NCI-H1436 (cell line): ENCODE measurements at regions not wholly inside any gene's neighbourhood (a gene's known extent, or its start where the extent isn't known, plus 50 kb on each side); places are given as distances from the start of the nearest gene placed in this dataset.

Source experiments
- DNase-seq: peaks from one replicate; lab custom pipeline; 2025; lab: John Stamatoyannopoulos, UW

DNA sequence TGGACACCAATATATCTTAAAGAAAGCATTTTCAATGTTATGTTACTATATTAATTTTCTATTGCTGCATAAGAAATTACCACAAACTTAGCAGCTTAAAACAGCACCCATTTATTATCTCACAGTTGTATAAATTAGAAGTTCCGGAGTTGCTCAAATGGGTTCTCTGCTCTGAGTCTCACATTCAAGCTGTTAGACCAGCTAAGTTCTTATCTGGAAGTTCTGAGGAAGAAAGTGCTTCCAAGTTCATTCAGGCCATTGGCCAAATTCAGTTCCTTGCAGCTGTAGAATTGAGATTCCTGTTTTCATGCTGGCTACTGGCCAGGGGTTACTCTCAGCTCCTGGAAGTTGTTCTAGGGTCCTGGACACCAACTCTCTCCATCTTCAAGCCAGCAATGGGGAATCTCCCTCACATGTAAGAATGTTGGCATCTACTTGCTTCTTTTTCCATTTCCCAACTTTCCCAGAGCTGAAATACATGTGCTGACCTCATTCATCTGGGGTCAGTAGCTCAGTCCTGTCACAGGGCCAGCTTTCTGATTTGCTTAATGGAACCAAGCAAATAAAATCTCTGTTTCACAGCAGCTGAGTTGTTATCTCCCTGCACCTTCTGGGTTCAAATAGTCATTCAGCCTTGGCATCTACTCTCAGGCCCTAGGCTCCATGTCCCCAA is 99.6 kb upstream of the INTU start:
- no peak for DNase-seq

DNA sequence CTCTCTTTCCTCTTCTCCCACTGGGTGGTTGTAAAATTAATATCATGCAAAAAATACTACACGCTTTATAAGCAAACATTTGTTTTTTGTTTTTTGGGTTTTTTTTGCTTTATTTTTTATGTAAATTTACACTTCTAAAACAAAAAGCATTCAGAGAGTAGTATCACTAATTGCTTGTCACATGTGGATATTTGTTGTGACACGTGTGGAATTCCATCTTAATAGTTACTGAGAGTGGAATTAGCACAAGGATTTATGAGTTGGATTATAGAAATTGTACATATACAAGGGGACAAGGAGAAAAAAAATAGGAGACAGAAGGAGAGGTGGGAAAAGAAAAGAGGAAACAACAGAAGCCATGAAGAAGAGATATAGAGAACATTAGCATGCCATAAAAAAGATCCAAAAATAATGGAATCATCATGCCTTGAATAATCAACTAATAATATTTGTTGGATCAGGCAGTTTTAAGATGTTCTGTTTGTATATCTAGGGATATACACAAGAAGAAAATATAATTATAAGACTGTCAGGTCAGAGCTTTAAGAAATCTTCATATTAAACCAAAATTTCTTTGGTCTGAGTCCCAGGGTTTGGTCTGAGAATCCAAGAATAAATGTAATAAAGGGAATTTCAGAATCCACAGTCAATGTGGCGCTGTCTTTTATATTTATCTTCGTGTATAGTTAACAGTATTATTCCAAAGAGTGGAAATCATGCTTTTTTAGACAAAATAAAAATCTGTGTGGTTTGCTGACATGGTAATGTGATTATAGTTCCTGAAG is 98.5 kb upstream of the INTU start:
- no peak for DNase-seq

DNA sequence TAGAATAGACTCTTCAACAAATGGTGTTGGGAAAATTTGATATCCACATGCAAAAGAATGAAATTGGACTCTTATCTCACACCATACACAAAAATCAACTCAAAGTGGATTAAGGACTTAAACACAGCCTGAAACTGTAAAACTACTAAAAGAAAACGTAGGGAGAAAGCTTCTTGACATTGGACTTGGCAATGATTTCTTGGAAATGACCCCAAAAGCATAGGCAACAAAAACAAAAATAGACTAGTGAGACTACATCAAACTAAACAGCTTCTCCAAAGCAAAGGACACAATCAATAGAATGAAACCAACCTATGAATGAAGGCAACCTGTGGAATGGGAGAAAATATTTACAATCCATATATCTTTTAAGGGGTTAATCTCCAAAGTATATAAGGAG is 94.7 kb upstream of the INTU start:
- no peak for DNase-seq

DNA sequence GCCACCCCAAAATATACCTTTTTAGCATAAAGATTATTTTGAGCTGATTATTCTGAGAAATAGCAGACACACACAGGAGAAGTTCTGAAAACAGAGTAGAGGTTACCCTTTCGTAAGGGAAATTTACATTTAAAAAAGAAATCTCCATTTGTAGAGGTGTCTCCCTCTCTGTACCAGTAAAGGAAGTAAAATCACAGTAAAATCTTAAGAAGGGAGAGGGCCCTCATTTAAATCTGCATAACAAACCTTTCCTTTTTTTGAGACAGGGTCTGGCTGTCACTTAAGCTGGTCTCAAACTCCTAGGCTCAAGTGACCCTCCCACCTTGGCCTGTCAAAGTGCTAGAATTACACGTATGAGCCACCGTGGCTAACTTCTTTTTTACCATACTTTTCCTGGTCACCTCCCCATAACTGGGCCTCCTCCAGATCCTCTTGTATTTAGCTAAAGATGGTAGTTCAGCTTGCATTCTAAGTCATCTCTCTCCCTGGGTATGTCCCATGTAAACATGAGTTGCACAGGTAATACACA is 92.2 kb upstream of the INTU start:
- DNase-seq, result no peak

DNA sequence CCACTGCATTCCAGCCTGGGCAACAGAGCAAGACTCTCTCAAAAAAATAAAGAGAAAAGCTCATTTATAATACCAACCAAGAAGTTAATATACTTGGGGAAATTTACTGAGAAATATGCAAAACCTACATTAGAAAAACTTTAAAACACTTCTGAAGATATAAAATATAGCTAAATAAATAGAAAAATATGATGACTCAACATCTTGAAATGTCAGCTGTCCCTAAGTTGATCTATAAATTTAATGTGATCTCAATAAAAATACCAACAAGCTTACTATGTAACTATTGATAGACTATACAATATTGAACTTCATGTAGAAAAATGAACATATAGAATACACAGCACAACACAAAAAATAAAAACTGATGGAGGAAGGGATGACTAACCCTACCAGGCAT is 87.5 kb upstream of the INTU start:
- DNase-seq, result no peak

DNA sequence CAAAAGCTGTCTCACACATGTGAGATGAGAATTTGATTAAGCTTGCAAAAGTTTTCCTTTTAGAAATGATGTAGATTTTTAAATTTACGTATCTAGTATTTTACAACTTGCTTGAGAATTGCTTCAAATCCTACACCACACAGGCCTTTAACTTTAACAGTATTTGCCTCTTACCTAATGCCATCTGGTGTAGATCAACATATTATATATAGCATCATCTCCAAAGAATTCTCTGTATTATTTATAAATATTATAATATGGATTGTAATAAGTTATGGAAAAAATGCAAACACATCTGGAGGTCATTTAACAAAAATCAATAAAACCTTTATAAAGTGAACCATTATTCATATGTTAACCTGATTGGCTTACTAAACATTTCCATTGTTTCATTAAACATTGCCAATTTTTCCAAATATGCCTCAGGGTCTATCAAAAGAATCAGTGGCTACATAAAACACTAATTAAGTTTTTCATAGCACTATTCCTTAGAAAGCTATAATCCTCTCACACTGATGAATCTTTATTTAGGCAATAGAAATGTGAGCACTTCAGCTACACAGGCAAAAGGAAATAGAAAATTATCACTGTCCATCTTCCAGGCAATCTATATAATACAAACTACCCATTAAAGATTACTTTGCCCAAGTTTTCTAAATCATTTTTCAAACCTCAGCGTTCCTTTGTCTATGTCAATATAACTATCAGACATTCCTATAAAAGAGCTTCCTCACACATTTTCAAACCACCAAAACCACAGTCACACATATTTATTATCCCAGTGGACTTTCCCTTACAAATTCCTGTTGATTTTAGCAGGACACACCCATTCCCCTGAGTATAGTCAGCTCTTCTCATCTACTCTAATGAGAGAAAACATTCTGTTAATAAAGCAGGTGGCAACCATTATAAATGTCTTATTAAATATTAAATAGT is 83.5 kb upstream of the INTU start:
- DNase-seq, result no peak

DNA sequence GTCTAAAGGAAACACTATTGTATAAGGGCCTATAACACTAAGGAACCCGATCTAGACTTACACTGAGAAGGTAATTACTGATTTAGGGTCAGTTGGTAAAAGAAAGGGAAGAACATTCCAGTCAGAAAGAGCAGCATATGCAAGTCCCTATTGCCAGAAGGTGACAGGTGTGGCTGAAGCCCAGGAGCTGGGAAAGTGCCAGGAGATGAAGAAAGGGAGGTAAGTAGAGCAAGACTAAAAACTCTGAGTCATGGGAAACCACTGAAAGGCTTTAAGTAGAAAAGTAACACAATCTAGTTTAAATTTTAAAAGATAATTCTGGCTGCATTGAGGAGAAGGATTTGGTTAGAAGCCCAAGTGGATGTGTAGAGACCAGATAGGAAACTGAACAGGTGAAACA is 77.7 kb upstream of the INTU start:
- DNase-seq, result no peak

DNA sequence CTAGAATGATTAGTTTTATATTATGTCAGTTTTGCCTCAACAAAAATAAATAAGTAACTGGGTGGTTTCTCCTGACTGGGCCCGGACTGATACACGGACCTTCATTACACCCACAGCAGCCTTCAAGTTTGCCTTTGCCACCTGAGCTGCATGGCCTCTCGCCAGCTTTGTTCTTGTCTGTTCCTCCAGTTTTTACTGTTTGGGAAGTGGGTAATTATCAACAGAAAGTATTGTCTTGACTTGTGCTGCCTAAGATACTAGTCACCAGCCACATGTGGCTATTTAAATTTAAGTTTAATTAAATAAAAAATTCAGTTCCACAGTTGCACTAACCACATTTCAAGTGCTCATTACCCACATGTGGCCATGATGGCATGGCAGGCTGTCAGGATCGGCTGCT is 74.7 kb upstream of the INTU start:
- no peak for DNase-seq

DNA sequence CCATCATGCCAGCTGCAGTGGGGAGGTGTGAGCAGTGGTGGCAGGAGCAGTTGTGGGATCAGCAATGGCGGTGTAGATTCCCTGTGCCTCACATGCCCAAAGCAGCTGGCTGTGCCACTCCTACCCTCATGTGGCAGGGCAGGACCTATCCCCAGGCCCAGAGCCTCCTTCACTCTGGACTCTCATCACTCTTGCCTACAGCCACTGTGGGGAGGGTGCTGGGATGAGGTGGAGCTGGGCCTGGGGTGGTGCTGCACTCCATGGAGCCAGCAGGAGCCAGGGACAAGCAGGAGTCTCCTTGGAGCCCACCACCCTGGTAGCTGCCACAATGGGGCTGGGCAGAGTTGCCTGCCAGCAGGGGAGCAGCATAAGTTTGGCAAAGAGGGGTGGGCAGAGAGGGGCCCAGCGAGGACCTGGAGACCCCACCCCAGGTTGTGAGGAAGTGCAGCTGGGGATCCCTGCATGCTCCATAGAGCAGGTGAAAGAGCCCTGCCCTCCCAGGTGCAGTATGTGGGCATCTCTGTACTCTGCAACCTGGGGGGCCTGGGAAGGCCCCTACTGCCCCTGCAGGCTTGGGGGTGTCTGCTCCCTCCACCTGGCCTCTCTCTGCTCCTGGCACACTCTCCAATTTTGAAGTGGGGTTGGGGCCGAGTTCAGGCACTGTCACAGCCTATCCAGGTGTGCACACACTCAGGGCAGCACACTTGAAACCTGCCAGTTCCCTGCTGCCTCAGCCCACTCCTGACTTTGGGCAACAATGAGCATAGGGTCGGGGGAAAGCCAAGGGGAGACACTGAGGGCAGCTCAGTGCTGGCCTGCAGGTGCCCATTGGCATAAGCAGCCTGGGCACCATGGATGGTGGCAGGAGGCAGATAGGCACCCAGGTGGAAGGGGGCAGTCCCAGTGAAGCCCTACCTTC is 74.0 kb upstream of the INTU start:
- DNase-seq, result no peak

DNA sequence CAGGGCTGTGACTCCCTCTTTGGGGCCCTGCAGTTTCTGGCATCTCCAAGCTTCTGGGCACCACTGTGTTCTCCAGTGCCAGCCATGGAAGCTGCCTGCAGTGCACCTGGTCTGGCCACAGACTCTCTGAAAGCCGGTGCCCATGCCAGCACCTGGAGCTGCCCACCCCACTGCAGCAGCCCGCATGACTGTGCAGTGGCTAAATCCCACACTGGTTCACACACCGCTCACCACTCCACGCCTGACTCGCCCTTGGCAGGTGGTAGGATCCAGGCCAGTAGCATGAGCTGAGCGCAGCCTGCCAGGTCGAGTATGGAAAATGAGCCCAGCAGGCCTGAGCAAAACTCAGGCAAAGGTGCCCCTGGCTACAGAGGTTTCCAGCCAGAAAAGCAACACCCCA is 72.8 kb upstream of the INTU start:
- no peak for DNase-seq

DNA sequence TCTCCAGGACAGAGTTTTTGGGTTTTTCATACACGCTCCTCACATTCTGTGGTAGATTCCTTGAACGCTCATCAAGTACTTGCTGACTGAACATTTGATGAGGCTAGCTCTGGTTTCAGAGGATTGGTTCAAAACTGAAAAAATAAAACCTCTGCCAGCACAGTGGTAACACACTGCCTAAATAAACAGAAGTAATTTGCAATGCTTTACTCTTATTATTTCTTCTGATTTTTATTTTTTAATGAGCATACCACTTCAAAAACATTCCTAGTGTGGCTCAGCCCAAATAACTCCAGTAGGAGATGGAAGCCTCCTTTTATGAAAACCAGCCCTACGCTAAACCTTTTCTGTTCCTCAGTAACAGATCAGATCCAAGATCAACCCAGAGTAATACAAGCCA is 72.0 kb upstream of the INTU start:
- no peak for DNase-seq

DNA sequence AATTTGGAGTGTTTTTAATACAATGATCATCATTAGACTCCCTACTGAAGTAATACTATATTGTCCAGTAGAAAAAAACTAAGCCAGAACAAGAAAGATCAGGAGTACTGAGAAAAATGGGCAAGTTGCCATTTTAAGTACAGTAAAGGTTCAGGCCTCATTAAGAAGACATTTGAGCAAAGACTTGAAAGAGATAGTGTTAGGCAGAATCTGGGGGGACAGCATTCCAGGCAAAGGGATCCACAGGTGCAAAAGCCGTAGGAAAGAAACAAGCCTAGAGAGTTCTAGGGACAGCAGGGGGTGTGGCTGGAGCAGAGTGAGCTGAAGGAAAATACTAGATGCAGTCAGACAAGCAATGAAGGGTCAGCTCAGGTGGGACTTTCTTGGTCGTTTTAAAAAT is 58.1 kb upstream of the INTU start:
- DNase-seq, result no peak

DNA sequence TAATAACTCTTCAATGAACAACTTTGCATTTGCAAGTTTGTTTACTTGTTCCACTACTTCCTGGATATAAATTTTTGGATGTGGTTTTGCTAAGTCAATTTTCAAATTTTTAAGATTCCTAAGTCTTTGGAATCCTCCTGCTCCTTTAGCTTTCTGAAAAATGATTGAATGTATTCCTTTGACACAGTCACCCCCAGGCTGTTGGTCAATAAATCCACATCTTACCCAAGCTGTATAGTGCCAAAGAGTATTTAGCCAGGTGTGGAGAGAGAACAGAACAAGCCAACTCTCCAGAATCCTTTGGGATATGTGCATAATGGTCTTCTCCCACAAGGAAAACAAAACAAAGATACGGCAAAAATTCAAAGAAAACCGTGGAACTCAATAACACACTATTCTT is 56.9 kb upstream of the INTU start:
- DNase-seq, result no peak

DNA sequence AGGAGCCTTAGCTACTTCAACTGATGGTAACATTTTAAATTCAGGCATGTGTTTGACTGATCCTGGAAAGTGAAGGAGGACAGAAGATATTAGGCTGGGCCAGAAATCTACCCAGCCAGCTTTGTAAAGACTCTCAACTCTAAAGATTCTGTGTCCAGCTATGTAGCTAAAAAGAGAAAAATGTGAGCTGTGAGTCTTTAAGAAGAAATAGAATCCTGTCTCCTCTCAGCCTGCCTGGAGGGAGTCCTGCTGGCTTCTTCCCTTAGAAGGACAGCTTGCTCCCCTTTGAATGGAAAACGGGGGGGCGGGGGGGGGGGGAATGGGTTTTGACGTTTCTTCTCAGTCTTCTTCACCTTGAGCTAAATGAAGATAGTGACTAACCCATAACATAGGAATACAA is 54.3 kb upstream of the INTU start:
- no peak for DNase-seq

DNA sequence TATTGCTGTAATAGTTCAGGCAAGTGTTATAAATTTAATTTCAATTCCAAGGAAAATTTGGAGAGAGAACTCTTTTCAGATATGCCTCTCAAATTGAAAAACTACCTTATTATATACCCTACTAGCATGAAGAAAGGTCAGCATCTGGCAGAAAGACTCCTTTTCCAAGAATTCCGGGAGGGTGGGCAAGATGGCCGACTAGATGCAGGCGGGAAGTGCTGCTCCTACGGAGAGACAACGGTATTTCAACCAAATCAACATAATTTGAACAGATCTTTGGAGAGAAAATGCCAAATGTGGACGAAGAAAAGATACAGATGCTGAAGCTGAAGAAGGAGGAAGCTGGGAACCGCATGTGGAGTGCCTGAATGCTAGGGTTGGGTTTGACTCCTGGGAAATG is 53.8 kb upstream of the INTU start:
- no peak for DNase-seq

DNA sequence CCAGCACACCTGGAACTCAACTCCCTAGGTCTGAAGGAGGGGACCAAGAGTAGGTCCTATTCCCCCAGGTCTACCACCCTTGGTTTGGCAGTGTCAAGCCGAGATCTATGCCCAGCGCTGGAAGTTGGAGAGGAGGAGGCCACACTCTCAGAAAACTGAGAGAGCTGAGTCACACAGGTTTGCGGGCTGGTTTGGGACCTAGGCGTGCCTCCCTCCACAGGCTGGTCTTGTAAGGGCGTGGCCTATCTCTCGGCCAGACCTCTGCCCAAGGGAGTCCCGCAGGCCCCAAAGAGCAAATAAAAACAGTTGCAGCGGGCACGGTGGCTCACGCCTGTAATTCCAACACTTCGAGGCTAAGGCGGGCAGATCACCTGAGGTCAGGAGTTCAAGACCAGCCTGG is 52.9 kb upstream of the INTU start:
- no peak for DNase-seq

DNA sequence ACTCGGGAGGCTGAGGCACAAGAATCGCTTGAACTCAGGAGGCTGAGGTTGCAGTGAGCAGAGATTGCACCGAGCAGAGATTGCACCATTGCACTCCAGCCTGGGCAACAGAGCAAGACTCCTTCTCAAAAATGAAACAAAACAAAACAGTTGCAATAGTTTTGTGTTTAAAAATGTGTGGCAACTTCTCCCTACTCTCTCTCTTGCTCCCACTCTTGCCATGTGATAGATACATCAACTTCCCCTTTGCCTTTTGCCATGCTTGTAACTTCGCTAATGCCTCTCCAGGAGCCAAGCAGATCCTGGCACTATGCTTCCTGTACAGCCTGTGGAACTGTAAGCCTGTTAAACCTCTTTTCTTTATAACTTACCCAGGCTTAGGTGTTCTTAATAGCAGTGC is 52.5 kb upstream of the INTU start:
- DNase-seq, result no peak

DNA sequence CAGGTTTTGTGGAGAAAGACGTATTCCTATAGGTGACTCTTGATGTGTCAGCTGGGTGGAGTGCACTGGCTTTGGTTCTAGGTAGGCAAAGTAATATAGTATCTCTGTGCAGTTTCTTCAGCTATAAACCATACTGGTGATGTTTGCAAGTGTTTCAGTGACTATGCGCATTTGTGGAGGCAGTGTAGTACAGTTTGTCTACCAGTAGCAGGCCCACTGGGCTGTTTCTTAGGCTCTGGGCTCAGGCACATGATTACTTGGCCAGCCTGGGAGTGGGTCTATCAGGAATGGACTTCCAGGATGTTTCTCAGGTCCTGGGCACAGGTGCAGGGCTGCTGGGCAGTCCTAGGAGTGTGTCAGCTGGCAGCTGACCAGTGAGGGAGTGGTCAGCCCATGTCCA is 51.9 kb upstream of the INTU start:
- DNase-seq, result no peak
